ENCODE measurements at regions not wholly inside any gene's neighbourhood (a gene's known extent, or its start where the extent isn't known, plus 50 kb on each side); places are given as distances from the start of the nearest gene placed in this dataset.

- no peaks in the 10 kb centered on the region for H3K79me2 ChIP-seq (ENCODE audit: control insufficient read depth, insufficient read depth, low read length)
- intact Hi-C loops (cut with micrococcal nuclease): no loop called here
- TF ChIP-seq, protein P1, sequence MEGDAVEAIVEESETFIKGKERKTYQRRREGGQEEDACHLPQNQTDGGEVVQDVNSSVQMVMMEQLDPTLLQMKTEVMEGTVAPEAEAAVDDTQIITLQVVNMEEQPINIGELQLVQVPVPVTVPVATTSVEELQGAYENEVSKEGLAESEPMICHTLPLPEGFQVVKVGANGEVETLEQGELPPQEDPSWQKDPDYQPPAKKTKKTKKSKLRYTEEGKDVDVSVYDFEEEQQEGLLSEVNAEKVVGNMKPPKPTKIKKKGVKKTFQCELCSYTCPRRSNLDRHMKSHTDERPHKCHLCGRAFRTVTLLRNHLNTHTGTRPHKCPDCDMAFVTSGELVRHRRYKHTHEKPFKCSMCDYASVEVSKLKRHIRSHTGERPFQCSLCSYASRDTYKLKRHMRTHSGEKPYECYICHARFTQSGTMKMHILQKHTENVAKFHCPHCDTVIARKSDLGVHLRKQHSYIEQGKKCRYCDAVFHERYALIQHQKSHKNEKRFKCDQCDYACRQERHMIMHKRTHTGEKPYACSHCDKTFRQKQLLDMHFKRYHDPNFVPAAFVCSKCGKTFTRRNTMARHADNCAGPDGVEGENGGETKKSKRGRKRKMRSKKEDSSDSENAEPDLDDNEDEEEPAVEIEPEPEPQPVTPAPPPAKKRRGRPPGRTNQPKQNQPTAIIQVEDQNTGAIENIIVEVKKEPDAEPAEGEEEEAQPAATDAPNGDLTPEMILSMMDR (IDR thresholded peaks at IDR 0.05): no peak
- TF ChIP-seq EZH2 (IDR thresholded peaks at IDR 0.05; ENCODE audit: borderline replicate concordance, insufficient read depth, low read depth, low read length, poor library complexity, severe bottlenecking): no peak
- H3K4me3 ChIP-seq (ENCODE audit: control extremely low read depth in 1 of 5, extremely low read depth in 1 of 5, insufficient read depth in 1 of 5, low read depth in 2 of 5, low read length in 4 of 5): no peak overlapping the region
- no CpG with 5 or more reads among the region's 3 CpGs for WGBS (ENCODE audit: insufficient coverage)
- H3K4me2 ChIP-seq (replicated peaks; ENCODE audit: low read depth, low read length, poor library complexity, severe bottlenecking): no peak overlapping the region
- CTCF ChIA-PET: interaction anchor here (7.2 kb wide), 1 partner anchor 12 kb away, joined by 37 read pairs; no protein-coding TSS in a partner anchor
- no peak overlapping the region for H3K27ac Mint-ChIP-seq
- no peak overlapping the region for H3K4me3 Mint-ChIP-seq
- H3K9me3 ChIP-seq (ENCODE audit: control extremely low read depth in 1 of 3, control insufficient read depth in 2 of 3, insufficient read depth in 1 of 3, low read length in 2 of 3): no peaks in the 10 kb centered on the region
- H2AFZ ChIP-seq (ENCODE audit: insufficient read depth, low read depth, low read length, poor library complexity, severe bottlenecking): no peak overlapping the region
- H3K4me1 Mint-ChIP-seq: peaks cover 18% of the 10 kb centered on the region
- peaks cover 15 to 18% of the 10 kb centered on the region in 2 donors for H3K4me1 ChIP-seq (ENCODE audit: control insufficient read depth in 2 of 2, insufficient read depth in 2 of 2, low read length in 2 of 2)
- H3K27ac ChIP-seq (ENCODE audit: low read length in 2 of 2): no peak overlapping the region
- ATAC-seq (ENCODE audit: low read depth) (no peak), DNase-seq (no peak)
- H3K9ac ChIP-seq (ENCODE audit: low read length): no peak overlapping the region
- H4K20me1 ChIP-seq (ENCODE audit: control insufficient read depth, insufficient read depth, low read length, poor library complexity, severe bottlenecking): no peaks in the 10 kb centered on the region
- peaks cover 4% of the 10 kb centered on the region for H3K9me3 Mint-ChIP-seq (ENCODE audit: insufficient read depth)
- H3K36me3 ChIP-seq (replicated peaks in 1 of 2; ENCODE audit: control extremely low read depth in 1 of 2, control insufficient read depth in 1 of 2, extremely low read depth in 1 of 2, insufficient read depth in 2 of 2, low read length in 1 of 2): no peaks in the 10 kb centered on the region
- POLR2A ChIA-PET: no interaction called here
- no peaks in the 10 kb centered on the region for H3K27me3 ChIP-seq (replicated peaks in 1 of 4; ENCODE audit: control extremely low read depth in 1 of 4, control insufficient read depth in 3 of 4, insufficient read depth in 4 of 4, low read length in 3 of 4)
- no peaks in the 10 kb centered on the region for H3K27me3 Mint-ChIP-seq
Measured at GRCh38 chr2:161075701-161076100, 84.5 kb upstream of the TANK start.

- intact Hi-C loops (cut with micrococcal nuclease): no loop called here
- no peak overlapping the region for H3K4me3 ChIP-seq (ENCODE audit: control extremely low read depth in 1 of 5, extremely low read depth in 1 of 5, insufficient read depth in 1 of 5, low read depth in 2 of 5, low read length in 4 of 5)
- H3K9me3 ChIP-seq (ENCODE audit: control extremely low read depth in 1 of 3, control insufficient read depth in 2 of 3, insufficient read depth in 1 of 3, low read length in 2 of 3): no peaks in the 10 kb centered on the region
- H3K27me3 ChIP-seq (replicated peaks in 1 of 4; ENCODE audit: control extremely low read depth in 1 of 4, control insufficient read depth in 3 of 4, insufficient read depth in 4 of 4, low read length in 3 of 4): no peaks in the 10 kb centered on the region
- H3K4me2 ChIP-seq (replicated peaks; ENCODE audit: low read depth, low read length, poor library complexity, severe bottlenecking): peak overlapping the region; percentile 14
- ChIA-PET POLR2A (no interaction called here), CTCF (interaction anchor here (0.9 to 7.2 kb wide), 2 partner anchors 8 to 13 kb away, joined by 3 to 37 read pairs; no protein-coding TSS in a partner anchor)
- no peaks in the 10 kb centered on the region for H3K36me3 ChIP-seq (replicated peaks in 1 of 2; ENCODE audit: control extremely low read depth in 1 of 2, control insufficient read depth in 1 of 2, extremely low read depth in 1 of 2, insufficient read depth in 2 of 2, low read length in 1 of 2)
- Mint-ChIP-seq H3K4me1 (peaks cover 18% of the 10 kb centered on the region), H3K27me3 (no peaks in the 10 kb centered on the region), H3K27ac (peak overlapping the region; percentile 68), H3K4me3 (peak overlapping the region; percentile 48), H3K9me3 (ENCODE audit: insufficient read depth) (peaks cover 4% of the 10 kb centered on the region)
- WGBS (ENCODE audit: insufficient coverage): 99% methylated on average over 9 of the region's 9 CpGs
- DNase-seq (no peak), ATAC-seq (ENCODE audit: low read depth) (no peak)
- H4K20me1 ChIP-seq (ENCODE audit: control insufficient read depth, insufficient read depth, low read length, poor library complexity, severe bottlenecking): no peaks in the 10 kb centered on the region
- H3K4me1 ChIP-seq (ENCODE audit: control insufficient read depth in 2 of 2, insufficient read depth in 2 of 2, low read length in 2 of 2): peaks cover 15 to 18% of the 10 kb centered on the region in 2 donors
- H3K9ac ChIP-seq (ENCODE audit: low read length): no peak overlapping the region
- H3K79me2 ChIP-seq (ENCODE audit: control insufficient read depth, insufficient read depth, low read length): no peaks in the 10 kb centered on the region
- H2AFZ ChIP-seq (ENCODE audit: insufficient read depth, low read depth, low read length, poor library complexity, severe bottlenecking): no peak overlapping the region
- H3K27ac ChIP-seq (ENCODE audit: low read length in 2 of 2): no peak overlapping the region
- TF ChIP-seq, protein P1 (IDR thresholded peaks at IDR 0.05): no peak
- no peak for TF ChIP-seq EZH2 (IDR thresholded peaks at IDR 0.05; ENCODE audit: borderline replicate concordance, insufficient read depth, low read depth, low read length, poor library complexity, severe bottlenecking)
Measured at GRCh38 chr2:161076936-161077335, 83.3 kb upstream of the TANK start.

Measured in B cell (primary cell).